H9 (cell line): ENCODE measurements at regions not wholly inside any gene's neighbourhood (a gene's known extent, or its start where the extent isn't known, plus 50 kb on each side); places are given as distances from the start of the nearest gene placed in this dataset.

ENCODE experiments used
- DNase-seq: peaks from one replicate; pipeline ENCODE4 v3.0.0-alpha.2; 2017
- H2AFZ ChIP-seq: one replicate; pipeline ENCODE4 v1.6.1; 2013; ENCODE audit warnings: mild to moderate bottlenecking, low read length, control low read depth, moderate library complexity
- H2AK5ac ChIP-seq: 2 replicates; pipeline ENCODE4 v1.6.1; 2013; ENCODE audit warnings: low read length, control low read depth, mixed read lengths; ENCODE audit not compliant: insufficient read length
- H2BK120ac ChIP-seq: one replicate; pipeline ENCODE4 v1.6.1; 2013; ENCODE audit warnings: low read depth, mild to moderate bottlenecking, low read length, control low read depth, inconsistent platforms; ENCODE audit not compliant: poor library complexity, severe bottlenecking
- H2BK12ac ChIP-seq: 2 replicates; pipeline ENCODE4 v1.6.1; 2013; ENCODE audit warnings: low read length, control low read depth, mixed read lengths, low read depth; ENCODE audit not compliant: insufficient read length
- H2BK15ac ChIP-seq: 2 replicates; pipeline ENCODE4 v1.6.1; 2013; ENCODE audit warnings: low read depth, low read length, control low read depth
- H2BK20ac ChIP-seq: one replicate; pipeline ENCODE4 v1.6.1; 2013; ENCODE audit warnings: low read depth, mild to moderate bottlenecking, low read length, control low read depth, inconsistent platforms; ENCODE audit not compliant: poor library complexity, severe bottlenecking
- H2BK5ac ChIP-seq: 2 replicates; pipeline ENCODE4 v1.6.1; 2013; ENCODE audit warnings: low read length, control low read depth, mixed read lengths; ENCODE audit not compliant: insufficient read length
- H3K14ac ChIP-seq: 2 replicates; pipeline ENCODE4 v1.6.1; 2013; ENCODE audit warnings: low read length, control low read depth; ENCODE audit not compliant: insufficient read depth
- H3K18ac ChIP-seq: 2 replicates; pipeline ENCODE4 v1.6.1; 2013; ENCODE audit warnings: low read depth, mild to moderate bottlenecking, mixed read lengths, low read length, control low read depth; ENCODE audit not compliant: insufficient read length
- H3K23ac ChIP-seq: 2 replicates; pipeline ENCODE4 v1.6.1; 2013; ENCODE audit warnings: low read length, control low read depth, mixed read lengths, low read depth; ENCODE audit not compliant: insufficient read length
- H3K23me2 ChIP-seq: 2 replicates; pipeline ENCODE4 v1.6.1; 2013; ENCODE audit warnings: low read depth, mild to moderate bottlenecking, mixed read lengths, low read length, control low read depth; ENCODE audit not compliant: insufficient read length, poor library complexity, severe bottlenecking
- H3K27ac ChIP-seq: 2 replicates; pipeline ENCODE4 v1.5.1; 2013; ENCODE audit warnings: low read length, control low read depth, mixed read lengths, low read depth; ENCODE audit not compliant: insufficient read length
- H3K27me3 ChIP-seq: 2 replicates; pipeline ENCODE4 v1.6.1; 2013; ENCODE audit warnings: low read length, control low read depth, inconsistent platforms; ENCODE audit not compliant: insufficient read depth
- H3K4ac ChIP-seq: 2 replicates; pipeline ENCODE4 v1.6.1; 2013; ENCODE audit warnings: low read depth, mild to moderate bottlenecking, control low read depth, inconsistent platforms, low read length, moderate library complexity
- H3K4me1 ChIP-seq: 2 replicates; pipeline ENCODE4 v1.6.1; 2013; ENCODE audit warnings: low read length, control low read depth, inconsistent platforms; ENCODE audit not compliant: insufficient read depth
- H3K4me2 ChIP-seq: 2 replicates; pipeline ENCODE4 v1.6.1; 2013; ENCODE audit warnings: low read length, control low read depth, mixed read lengths; ENCODE audit not compliant: insufficient read length, insufficient read depth
- H3K56ac ChIP-seq: 2 replicates; pipeline ENCODE4 v1.6.1; 2013; ENCODE audit warnings: low read depth, mild to moderate bottlenecking, mixed read lengths, low read length, control low read depth; ENCODE audit not compliant: insufficient read length
- H3K79me1 ChIP-seq: 2 replicates; pipeline ENCODE4 v1.6.1; 2013; ENCODE audit warnings: low read depth, mild to moderate bottlenecking, moderate library complexity, low read length, control low read depth, inconsistent platforms; ENCODE audit not compliant: insufficient read depth, poor library complexity, severe bottlenecking
- H3K79me2 ChIP-seq: 2 replicates; pipeline ENCODE4 v1.6.1; 2013; ENCODE audit warnings: low read length, control low read depth, inconsistent platforms; ENCODE audit not compliant: insufficient read depth
- H3K9ac ChIP-seq: 2 replicates; pipeline ENCODE4 v1.6.1; 2013; ENCODE audit warnings: low read length, control low read depth, mixed read lengths; ENCODE audit not compliant: insufficient read length; ENCODE audit errors: extremely low read depth
- H3K9me3 ChIP-seq: one replicate; pipeline ENCODE4 v1.6.1; 2013; ENCODE audit warnings: low read depth, low read length, inconsistent platforms; ENCODE audit not compliant: control insufficient read depth
- H3T11ph ChIP-seq: one replicate; pipeline ENCODE4 v1.6.1; 2013; ENCODE audit warnings: mild to moderate bottlenecking, low read length, control low read depth, inconsistent platforms
- H4K20me1 ChIP-seq: one replicate; pipeline ENCODE4 v1.6.1; 2013; ENCODE audit not compliant: control insufficient read depth, insufficient read length, insufficient read depth
- H4K5ac ChIP-seq: 2 replicates; pipeline ENCODE4 v1.6.1; 2013; ENCODE audit warnings: low read depth, mild to moderate bottlenecking, mixed read lengths, low read length, control low read depth; ENCODE audit not compliant: insufficient read length
- H4K8ac ChIP-seq: replicated peaks from 2 replicates; pipeline ENCODE4 v1.6.1; 2013; ENCODE audit warnings: low read length, control low read depth, mixed read lengths, low read depth; ENCODE audit not compliant: insufficient read length
- H4K91ac ChIP-seq: 2 replicates; pipeline ENCODE4 v1.6.1; 2013; ENCODE audit warnings: low read depth, mild to moderate bottlenecking, moderate library complexity, mixed read lengths, low read length, control low read depth; ENCODE audit not compliant: insufficient read length
- H3K27ac Mint-ChIP-seq, 3 experiments: 2 replicates in 2 of 3; 3 replicates in 1 of 3; pipeline ENCODE4 v1.8.0; 2020 to 2021; ENCODE audit warnings: mixed read lengths in 3 of 3, mild to moderate bottlenecking in 1 of 3, moderate library complexity in 1 of 3
- H3K27me3 Mint-ChIP-seq: 2 replicates; pipeline ENCODE4 v1.8.0; 2021; ENCODE audit warnings: low read depth, mild to moderate bottlenecking, moderate library complexity, mixed read lengths
- H3K36me3 Mint-ChIP-seq, 3 experiments: 2 replicates in 2 of 3; 3 replicates in 1 of 3; pipeline ENCODE4 v1.8.0; 2020 to 2021; ENCODE audit warnings: low read depth in 3 of 3, mixed read lengths in 3 of 3; ENCODE audit not compliant: insufficient read depth in 1 of 3
- H3K4me1 Mint-ChIP-seq, 2 experiments: 2 replicates each; pipeline ENCODE4 v1.8.0; 2020; ENCODE audit warnings: mixed read lengths in 2 of 2
- H3K4me3 Mint-ChIP-seq, 2 experiments: 2 replicates in 1 of 2; 3 replicates in 1 of 2; pipeline ENCODE4 v1.8.0; 2020 to 2021; ENCODE audit warnings: mild to moderate bottlenecking in 2 of 2, mixed read lengths in 2 of 2, moderate library complexity in 1 of 2
- H3K9me3 Mint-ChIP-seq, 2 experiments: 2 replicates in 1 of 2; 3 replicates in 1 of 2; pipeline ENCODE4 v1.8.0; 2020; ENCODE audit warnings: mild to moderate bottlenecking in 2 of 2, mixed read lengths in 2 of 2, moderate library complexity in 1 of 2
- CTCF ChIP-seq: fragments of 200-600 bp; sonication (generic); conservative IDR thresholded peaks from 3 replicates; pipeline ENCODE4 v1.8.0; 2021; ENCODE audit warnings: antibody characterized with exemption, mild to moderate bottlenecking
- WGBS: extraction: QIAGEN DNeasy Blood & Tissue Kit; methylation state at CpG from one replicate; pipeline ENCODE4 v1.1.7; 2013; ENCODE audit warnings: missing lambda C conversion rate, low lambda C conversion rate, mixed read lengths; ENCODE audit not compliant: insufficient read length; ENCODE audit errors: extremely low coverage; 5-methylcytosine and 5-hydroxymethylcytosine counted together

DNA sequence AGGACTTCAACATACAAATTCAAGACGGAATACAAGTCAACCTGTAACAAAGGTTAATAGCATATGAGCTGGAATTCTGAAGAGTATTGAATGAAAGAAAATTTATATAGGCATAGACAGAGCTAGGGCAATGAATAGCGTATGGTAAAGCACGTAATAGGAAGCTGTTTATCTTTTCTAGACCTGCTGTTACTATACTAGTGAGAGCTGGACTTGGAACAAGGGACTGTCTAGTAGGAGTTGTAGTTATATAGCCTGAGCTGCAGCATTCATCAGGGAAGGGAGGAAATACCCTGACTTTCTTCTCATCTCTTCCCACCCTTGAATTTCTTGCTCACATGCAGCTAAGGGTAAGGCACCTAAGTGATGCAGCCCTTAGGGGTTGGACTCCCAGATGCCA is 67.5 kb upstream of the PRLR start:
- peaks cover 5 to 10% of the 10 kb centered on the region in 2 experiments; a peak in 4 of 5 replicates for H3K9me3 Mint-ChIP-seq
- Histone ChIP-seq H2BK12ac (no peak overlapping the region), H3K4me2 (no peak overlapping the region), H3K79me1 (no peaks in the 10 kb centered on the region), H3K23me2 (no peaks in the 10 kb centered on the region), H2AFZ (no peak overlapping the region), H3K9me3 (no peaks in the 10 kb centered on the region), H3K79me2 (no peaks in the 10 kb centered on the region), H3K4ac (no peak overlapping the region), H3K14ac (no peak overlapping the region), H2BK120ac (no peak overlapping the region), H2BK15ac (no peak overlapping the region), H3K18ac (no peak overlapping the region), H3K27ac (no peak overlapping the region), H2AK5ac (no peak overlapping the region), H2BK5ac (no peak overlapping the region), H3K9ac (no peak overlapping the region), H3K27me3 (no peaks in the 10 kb centered on the region), H3K23ac (no peak overlapping the region), H4K20me1 (no peaks in the 10 kb centered on the region), H4K91ac (no peak overlapping the region), H4K5ac (no peak overlapping the region), H3T11ph (no peak overlapping the region), H4K8ac (no peak overlapping the region), H3K4me1 (no peaks in the 10 kb centered on the region), H3K56ac (no peak overlapping the region), H2BK20ac (no peak overlapping the region)
- TF ChIP-seq CTCF: no peak
- H3K4me1 Mint-ChIP-seq: peaks cover 4% of the 10 kb centered on the region in 2 experiments
- no peak overlapping the region for H3K4me3 Mint-ChIP-seq
- H3K36me3 Mint-ChIP-seq: peaks cover 0 to 6% (median 3%) of the 10 kb centered on the region in 3 experiments; a peak in 3 of 7 replicates
- no peak for DNase-seq
- no CpG with 5 or more reads among the region's 3 CpGs for WGBS
- no peaks in the 10 kb centered on the region for H3K27me3 Mint-ChIP-seq
- 0 out of 7 replicates have a peak overlapping the region, but pooled peaks of 1 of the 3 experiments have one; percentile 32 for H3K27ac Mint-ChIP-seq
